ENCODE measurements at regions not wholly inside any gene's neighbourhood (a gene's known extent, or its start where the extent isn't known, plus 50 kb on each side); places are given as distances from the start of the nearest gene placed in this dataset.

GRCh38 chr3:111414531-111414930, 127.5 kb upstream of the CD96 start:
- Histone ChIP-seq H3K36me3 (replicated peaks in 1 of 2; ENCODE audit: control insufficient read depth in 1 of 2, insufficient read depth in 2 of 2, low read length in 1 of 2) (no peaks in the 10 kb centered on the region), H3K9me3 (no peaks in the 10 kb centered on the region), H3K9me2 (no peaks in the 10 kb centered on the region), H2AFZ (ENCODE audit: low read depth) (no peak overlapping the region), H3K9ac (no peak overlapping the region), H4K20me1 (ENCODE audit: insufficient read depth) (no peaks in the 10 kb centered on the region), H3K4me2 (no peak overlapping the region), H3K79me2 (ENCODE audit: insufficient read depth) (no peaks in the 10 kb centered on the region), H3F3A (replicated peaks; ENCODE audit: insufficient read depth) (no peaks in the 10 kb centered on the region), H3K4me1 (ENCODE audit: control insufficient read depth in 1 of 2, insufficient read depth in 2 of 2, low read depth in 1 of 2, low read length in 1 of 2) (no peaks in the 10 kb centered on the region; a peak in 1 of 4 replicates), H3K27me3 (ENCODE audit: insufficient read depth) (no peaks in the 10 kb centered on the region), H3K4me3 (ENCODE audit: low read depth in 2 of 2, low read length in 1 of 2) (no peak overlapping the region), H3K27ac (ENCODE audit: low read depth in 2 of 2, low read length in 1 of 2) (no peak overlapping the region)
- no peak for TF ChIP-seq MAX (IDR thresholded peaks at IDR 0.05; ENCODE audit: low read depth)
- TF ChIP-seq TAF1 (IDR thresholded peaks at IDR 0.05; ENCODE audit: borderline replicate concordance, low read depth, low read length), result no peak
- TF ChIP-seq SMC3 (IDR thresholded peaks at IDR 0.05; ENCODE audit: low read depth, low read length), result no peak
- TF ChIP-seq JUND (IDR thresholded peaks at IDR 0.05), result no peak
- TF ChIP-seq GABPA (IDR thresholded peaks at IDR 0.05; ENCODE audit: low read depth), result no peak
- no peak for TF ChIP-seq REST (IDR thresholded peaks at IDR 0.05; ENCODE audit: low read depth, low read length)
- no peak for TF ChIP-seq EZH2phosphoT487 (IDR thresholded peaks at IDR 0.05; ENCODE audit: borderline replicate concordance, low read depth)
- TF ChIP-seq ZBTB33 (IDR thresholded peaks at IDR 0.05; ENCODE audit: borderline replicate concordance, low read depth), result no peak
- no peak for TF ChIP-seq NFIC (IDR thresholded peaks at IDR 0.05; ENCODE audit: borderline replicate concordance)
- no peak for TF ChIP-seq PBX3 (IDR thresholded peaks at IDR 0.05)
- TF ChIP-seq POLR2AphosphoS5 (IDR thresholded peaks at IDR 0.05; ENCODE audit: low read depth, low read length), result no peak
- TF ChIP-seq CTCF (IDR thresholded peaks at IDR 0.05), result no peak
- no peak for TF ChIP-seq SIN3A (IDR thresholded peaks at IDR 0.05; ENCODE audit: borderline replicate concordance, low read depth, low read length)
- TF ChIP-seq TEAD4 (IDR thresholded peaks at IDR 0.05; ENCODE audit: borderline replicate concordance, insufficient read depth), result no peak
- TF ChIP-seq FOXM1 (IDR thresholded peaks at IDR 0.05; ENCODE audit: low read depth), result no peak
- no peak for TF ChIP-seq NRF1 (IDR thresholded peaks at IDR 0.05; ENCODE audit: low read depth, low read length)
- POLR2A ChIA-PET, result no interaction called here
- DNase-seq, result no peak
- CTCF ChIA-PET, result no interaction called here
